WTC11 (cell line): ENCODE measurements at regions not wholly inside any gene's neighbourhood (a gene's known extent, or its start where the extent isn't known, plus 50 kb on each side); places are given as distances from the start of the nearest gene placed in this dataset.

Experiments used
- ATF2 ChIP-seq: sonication (generic); formaldehyde crosslinking; IDR thresholded peaks from 2 replicates; pipeline ENCODE4 v1.8.1; 2022; ENCODE audit warnings: low read depth, missing genetic modification reagents, borderline replicate concordance
- GABPB1 ChIP-seq: sonication (generic); formaldehyde crosslinking; IDR thresholded peaks from 2 replicates; pipeline ENCODE4 v1.8.1; 2023; ENCODE audit warnings: mild to moderate bottlenecking, missing genetic modification reagents
- IRF1 ChIP-seq: sonication (generic); formaldehyde crosslinking; IDR thresholded peaks from 2 replicates; pipeline ENCODE4 v1.8.0; 2023; ENCODE audit warnings: missing genetic modification reagents
- NFE2L1 ChIP-seq: sonication (generic); formaldehyde crosslinking; IDR thresholded peaks from 2 replicates; pipeline ENCODE4 v1.8.1; 2023; ENCODE audit warnings: missing genetic modification reagents
- NR2C2 ChIP-seq: sonication (generic); formaldehyde crosslinking; IDR thresholded peaks from 2 replicates; pipeline ENCODE4 v1.8.0; 2022; ENCODE audit warnings: mild to moderate bottlenecking, missing genetic modification reagents
- OVOL2 ChIP-seq: fragments of 250-450 bp; sonication (Bioruptor Pico); IDR thresholded peaks from 2 replicates; pipeline ENCODE4 v1.9.0; 2021; ENCODE audit warnings: mild to moderate bottlenecking, borderline replicate concordance
- SP1 ChIP-seq: sonication (generic); formaldehyde crosslinking; conservative IDR thresholded peaks from 2 replicates; pipeline ENCODE4 v1.8.1; 2022; ENCODE audit warnings: missing genetic modification reagents
- ZNF263 ChIP-seq: sonication (generic); formaldehyde crosslinking; IDR thresholded peaks from 2 replicates; pipeline ENCODE4 v1.8.1; 2022; ENCODE audit warnings: low read depth, mild to moderate bottlenecking, moderate library complexity, missing genetic modification reagents
- ZNF512 ChIP-seq: sonication (generic); formaldehyde crosslinking; IDR thresholded peaks from 2 replicates; pipeline ENCODE4 v1.8.1; 2022; ENCODE audit warnings: missing genetic modification reagents, borderline replicate concordance
- TF ChIP-seq, protein P1 (sequence below): sonication (generic); formaldehyde crosslinking; IDR thresholded peaks from 2 replicates; pipeline ENCODE4 v1.8.0; 2022; ENCODE audit warnings: mild to moderate bottlenecking, missing genetic modification reagents
- TF ChIP-seq, protein P2 (sequence below): fragments of 200-600 bp; IDR thresholded peaks from 2 replicates; pipeline ENCODE4 v1.8.0; 2022; ENCODE audit warnings: antibody characterized with exemption
- TF ChIP-seq, protein P3 (sequence below): sonication (generic); formaldehyde crosslinking; IDR thresholded peaks from 2 replicates; pipeline ENCODE4 v1.8.0; 2022; ENCODE audit warnings: mild to moderate bottlenecking, missing genetic modification reagents

- TF ChIP-seq, protein P1, sequence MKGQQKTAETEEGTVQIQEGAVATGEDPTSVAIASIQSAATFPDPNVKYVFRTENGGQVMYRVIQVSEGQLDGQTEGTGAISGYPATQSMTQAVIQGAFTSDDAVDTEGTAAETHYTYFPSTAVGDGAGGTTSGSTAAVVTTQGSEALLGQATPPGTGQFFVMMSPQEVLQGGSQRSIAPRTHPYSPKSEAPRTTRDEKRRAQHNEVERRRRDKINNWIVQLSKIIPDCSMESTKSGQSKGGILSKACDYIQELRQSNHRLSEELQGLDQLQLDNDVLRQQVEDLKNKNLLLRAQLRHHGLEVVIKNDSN (CRISPR knock-in tag) = no peak
- TF ChIP-seq, protein P2, sequence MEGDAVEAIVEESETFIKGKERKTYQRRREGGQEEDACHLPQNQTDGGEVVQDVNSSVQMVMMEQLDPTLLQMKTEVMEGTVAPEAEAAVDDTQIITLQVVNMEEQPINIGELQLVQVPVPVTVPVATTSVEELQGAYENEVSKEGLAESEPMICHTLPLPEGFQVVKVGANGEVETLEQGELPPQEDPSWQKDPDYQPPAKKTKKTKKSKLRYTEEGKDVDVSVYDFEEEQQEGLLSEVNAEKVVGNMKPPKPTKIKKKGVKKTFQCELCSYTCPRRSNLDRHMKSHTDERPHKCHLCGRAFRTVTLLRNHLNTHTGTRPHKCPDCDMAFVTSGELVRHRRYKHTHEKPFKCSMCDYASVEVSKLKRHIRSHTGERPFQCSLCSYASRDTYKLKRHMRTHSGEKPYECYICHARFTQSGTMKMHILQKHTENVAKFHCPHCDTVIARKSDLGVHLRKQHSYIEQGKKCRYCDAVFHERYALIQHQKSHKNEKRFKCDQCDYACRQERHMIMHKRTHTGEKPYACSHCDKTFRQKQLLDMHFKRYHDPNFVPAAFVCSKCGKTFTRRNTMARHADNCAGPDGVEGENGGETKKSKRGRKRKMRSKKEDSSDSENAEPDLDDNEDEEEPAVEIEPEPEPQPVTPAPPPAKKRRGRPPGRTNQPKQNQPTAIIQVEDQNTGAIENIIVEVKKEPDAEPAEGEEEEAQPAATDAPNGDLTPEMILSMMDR = no peak
- TF ChIP-seq ZNF263 (CRISPR knock-in tag) = no peak
- TF ChIP-seq, protein P3, sequence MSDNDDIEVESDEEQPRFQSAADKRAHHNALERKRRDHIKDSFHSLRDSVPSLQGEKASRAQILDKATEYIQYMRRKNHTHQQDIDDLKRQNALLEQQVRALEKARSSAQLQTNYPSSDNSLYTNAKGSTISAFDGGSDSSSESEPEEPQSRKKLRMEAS (CRISPR knock-in tag) = no peak
- no peak for TF ChIP-seq ATF2 (CRISPR knock-in tag)
- no peak for TF ChIP-seq NFE2L1 (CRISPR knock-in tag)
- TF ChIP-seq OVOL2 (CRISPR knock-in tag) = no peak
- TF ChIP-seq NR2C2 (CRISPR knock-in tag) = no peak
- TF ChIP-seq IRF1 (CRISPR knock-in tag) = no peak
- no peak for TF ChIP-seq ZNF512 (CRISPR knock-in tag)
- TF ChIP-seq GABPB1 (CRISPR knock-in tag) = no peak
- no peak for TF ChIP-seq SP1
Measured at GRCh38 chr12:13725049-13725448, 256.4 kb downstream of the GRIN2B start.
